Kidney capillary endothelial cell (primary cell): ENCODE measurements at regions not wholly inside any gene's neighbourhood (a gene's known extent, or its start where the extent isn't known, plus 50 kb on each side); places are given as distances from the start of the nearest gene placed in this dataset.

ENCODE experiments used
- DNase-seq: peaks from one replicate; pipeline ENCODE4 v3.0.0-alpha.2; 2018; ENCODE audit warnings: low spot score

DNA sequence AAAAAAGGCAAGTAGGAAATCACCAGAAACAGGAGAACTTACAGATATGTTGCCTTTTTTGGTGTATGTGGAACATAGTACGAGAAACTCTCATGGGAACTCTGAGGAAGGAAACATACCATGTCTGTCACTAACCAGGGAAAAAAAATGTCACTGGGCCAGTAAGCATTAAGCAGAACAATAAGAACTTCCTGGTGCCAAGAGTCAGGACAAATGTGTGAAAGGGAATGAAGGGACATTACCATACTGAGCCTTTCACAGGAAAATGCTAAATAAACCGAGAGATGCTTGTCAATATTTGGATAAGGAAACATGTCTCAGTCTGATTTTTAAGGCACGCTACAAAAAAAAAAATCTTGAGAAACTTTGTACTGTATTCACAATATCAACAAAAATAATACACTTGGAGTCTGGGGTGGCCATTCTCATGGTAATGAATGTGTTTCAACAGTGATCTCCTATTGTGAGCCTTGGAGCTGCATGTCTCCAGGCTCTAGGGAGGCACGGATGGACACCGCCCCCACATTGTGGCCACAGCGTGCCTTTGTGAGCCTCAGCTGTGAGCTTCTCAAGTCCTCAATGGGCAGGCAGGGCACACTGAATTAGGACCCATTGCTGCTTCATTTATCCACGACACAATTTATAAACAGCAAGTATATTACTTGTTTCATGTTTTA is 113.0 kb upstream of the ARGLU1 start:
- peak; percentile 65 for DNase-seq

DNA sequence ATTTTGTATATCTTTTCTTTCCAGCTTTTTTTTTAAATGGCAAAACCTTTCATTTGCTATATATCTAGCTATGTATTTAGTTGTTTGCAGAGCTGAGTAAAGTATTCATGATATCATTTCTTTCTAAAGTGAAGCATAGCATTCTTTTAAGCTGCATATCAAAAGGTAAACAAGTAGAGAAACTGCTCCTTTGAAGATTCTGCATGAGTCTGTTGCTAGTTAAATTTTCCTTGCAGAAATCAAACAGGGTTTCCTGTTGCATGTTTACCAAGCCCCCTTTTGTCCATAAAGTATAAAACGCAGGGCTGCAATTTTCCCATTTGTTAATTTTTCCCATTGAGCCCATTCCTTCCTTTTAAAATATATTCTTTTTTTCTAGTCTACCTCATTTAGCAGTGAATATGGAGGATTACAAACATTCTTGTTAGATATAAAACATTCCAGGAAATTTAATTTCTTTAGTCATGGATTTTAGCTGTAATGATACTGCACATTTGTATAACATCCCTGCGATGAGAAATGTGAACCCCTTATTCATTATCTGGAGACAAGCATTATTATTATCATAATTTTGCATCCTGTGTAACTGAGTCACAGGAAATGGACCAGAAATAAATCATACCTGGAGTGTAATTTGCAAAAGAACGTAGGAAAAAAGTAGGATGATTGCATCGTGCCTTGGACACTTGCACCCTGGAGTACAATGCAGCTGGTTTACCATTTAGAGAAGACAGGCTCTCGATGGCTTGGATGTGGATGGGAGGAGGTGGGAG is 110.9 kb upstream of the ARGLU1 start:
- DNase-seq: peak; percentile 67

DNA sequence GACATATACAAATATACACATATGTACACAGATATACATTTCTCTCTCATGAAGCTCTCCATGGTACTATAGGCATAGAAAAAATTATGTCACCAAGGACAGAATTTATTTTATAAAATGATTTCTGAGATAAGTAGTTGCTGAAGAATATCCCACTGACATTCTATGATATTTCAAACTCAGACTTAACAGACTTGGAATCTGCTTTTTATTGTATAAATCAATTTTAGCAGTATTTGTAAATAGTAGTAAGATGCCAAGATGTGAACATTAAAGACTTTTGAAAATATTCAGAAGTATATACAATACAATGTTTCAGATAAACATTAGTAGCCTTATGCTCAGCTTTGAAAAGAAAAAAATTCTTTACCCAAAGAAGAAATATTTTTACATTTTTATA is 107.4 kb upstream of the ARGLU1 start:
- no peak for DNase-seq

GRCh38 chr13:106660746-106661625 is 93.0 kb upstream of the ARGLU1 start:
- no peak for DNase-seq

GRCh38 chr13:106657104-106657503 is 89.2 kb upstream of the ARGLU1 start:
- DNase-seq: no peak

GRCh38 chr13:106656186-106656585 is 88.2 kb upstream of the ARGLU1 start:
- no peak for DNase-seq

GRCh38 chr13:106651442-106651841 is 83.5 kb upstream of the ARGLU1 start:
- DNase-seq: peak; percentile 82

DNA sequence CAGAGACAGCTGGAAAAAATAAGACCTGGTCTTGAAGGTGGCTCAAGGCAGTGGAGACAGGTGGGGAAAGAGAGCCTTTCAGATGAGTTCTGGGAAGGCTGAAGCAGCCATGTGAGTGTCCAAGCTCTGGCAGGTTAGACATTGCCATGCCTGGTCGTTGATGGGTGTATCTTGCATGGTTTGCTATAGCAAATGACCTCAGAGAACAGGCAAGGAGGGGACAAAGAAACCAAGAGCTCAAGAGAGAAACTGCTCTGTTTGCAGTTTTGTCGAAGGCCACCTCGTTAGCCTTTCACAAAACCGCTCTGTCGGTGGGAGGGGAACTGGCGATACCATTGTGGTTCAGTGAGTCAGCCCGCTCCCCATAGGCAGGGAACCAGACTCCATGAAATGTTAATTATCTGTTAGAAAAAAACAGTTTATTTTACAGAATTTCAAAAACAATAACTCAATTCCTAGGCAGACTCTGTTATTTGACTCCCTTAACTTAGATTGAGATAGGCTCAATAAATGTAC is 82.8 kb upstream of the ARGLU1 start:
- DNase-seq: no peak

- peak; percentile 5 for DNase-seq
Observed at GRCh38 chr13:106649495-106649894, 81.6 kb upstream of the ARGLU1 start.

GRCh38 chr13:106640515-106640914 is 72.6 kb upstream of the ARGLU1 start:
- no peak for DNase-seq

DNA sequence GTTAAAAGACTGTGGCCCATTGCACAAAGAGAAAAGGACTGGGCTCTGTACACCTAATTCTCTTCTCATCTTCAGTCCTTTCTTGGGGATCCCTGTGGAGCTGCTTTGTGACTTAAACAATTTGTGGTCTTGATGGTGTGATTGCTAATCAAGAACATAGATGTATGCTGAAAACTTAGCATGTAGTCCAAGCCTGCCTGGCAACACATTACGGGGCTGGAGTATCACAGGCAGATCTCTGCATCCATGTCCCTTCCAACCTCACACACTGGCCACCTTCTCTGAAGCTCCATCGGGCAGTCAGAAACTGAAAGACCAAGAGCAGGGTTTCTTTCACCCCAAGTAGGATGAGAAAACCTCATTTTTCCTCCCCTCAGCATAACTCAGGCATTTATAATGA is 69.6 kb upstream of the ARGLU1 start:
- DNase-seq: no peak

- no peak for DNase-seq
Observed at GRCh38 chr13:106636492-106636891, 68.6 kb upstream of the ARGLU1 start.

DNA sequence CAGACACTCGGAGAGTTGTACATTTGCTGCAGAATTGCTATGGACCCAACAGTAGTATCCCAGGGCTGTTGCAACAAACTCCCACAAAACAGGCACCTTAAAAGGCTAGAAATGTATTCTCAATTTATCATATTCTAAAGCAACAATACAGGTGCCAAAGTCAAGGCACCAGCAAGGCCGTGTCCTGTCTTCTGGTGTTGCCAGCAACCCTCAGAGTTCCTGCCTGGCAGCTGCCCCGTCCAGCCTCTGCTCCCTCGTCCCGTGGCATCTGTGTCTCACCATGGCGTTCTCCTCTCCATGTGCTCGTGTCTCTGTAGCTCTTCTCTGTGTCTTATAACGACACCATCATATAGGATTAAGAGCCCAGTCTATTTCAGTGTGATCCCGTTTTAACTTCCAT is 67.7 kb upstream of the ARGLU1 start:
- no peak for DNase-seq

- no peak for DNase-seq
Observed at GRCh38 chr13:106633321-106633720, 65.4 kb upstream of the ARGLU1 start.

DNA sequence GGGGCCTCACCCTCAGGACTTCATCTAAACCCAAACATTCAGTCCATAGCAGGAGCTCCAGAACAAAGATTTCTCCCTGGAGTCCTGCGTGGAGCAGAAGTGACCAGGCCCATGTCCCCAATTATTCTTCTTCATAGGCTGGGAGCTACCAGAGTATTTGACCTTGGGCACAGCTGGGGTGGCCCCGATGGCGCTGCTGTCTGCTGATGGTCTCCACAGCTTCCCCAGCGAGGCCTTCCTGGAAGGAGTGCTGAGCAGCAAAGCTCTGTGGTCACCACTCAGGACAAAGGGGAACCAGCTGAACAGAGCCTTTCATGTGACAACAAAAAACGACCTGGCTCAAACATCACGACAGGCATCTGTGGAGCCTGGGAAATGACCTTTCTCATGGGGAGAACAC is 62.7 kb upstream of the ARGLU1 start:
- DNase-seq: no peak

GRCh38 chr13:106630162-106630561 is 62.2 kb upstream of the ARGLU1 start:
- no peak for DNase-seq

GRCh38 chr13:106628936-106629659 is 61.2 kb upstream of the ARGLU1 start:
- DNase-seq: no peak

DNA sequence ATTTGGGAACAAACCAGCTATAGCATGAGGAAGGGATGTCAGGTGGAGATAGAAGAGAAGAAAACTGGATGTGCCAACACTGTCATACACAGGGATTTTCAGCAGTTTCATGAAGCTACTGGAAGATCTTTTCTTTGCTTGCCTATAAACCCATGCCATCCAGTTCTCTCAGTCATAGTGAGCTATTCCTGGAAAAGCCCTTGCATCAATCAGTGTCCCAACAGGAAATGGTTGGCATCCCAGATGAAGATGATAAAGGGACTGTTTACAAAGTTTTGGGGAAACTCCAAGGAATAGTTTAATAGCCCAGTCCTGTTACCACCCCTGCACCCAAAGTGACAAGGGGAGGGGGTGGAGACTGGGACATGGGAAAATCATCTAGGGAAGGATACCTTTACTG is 58.5 kb upstream of the ARGLU1 start:
- DNase-seq: no peak

DNA sequence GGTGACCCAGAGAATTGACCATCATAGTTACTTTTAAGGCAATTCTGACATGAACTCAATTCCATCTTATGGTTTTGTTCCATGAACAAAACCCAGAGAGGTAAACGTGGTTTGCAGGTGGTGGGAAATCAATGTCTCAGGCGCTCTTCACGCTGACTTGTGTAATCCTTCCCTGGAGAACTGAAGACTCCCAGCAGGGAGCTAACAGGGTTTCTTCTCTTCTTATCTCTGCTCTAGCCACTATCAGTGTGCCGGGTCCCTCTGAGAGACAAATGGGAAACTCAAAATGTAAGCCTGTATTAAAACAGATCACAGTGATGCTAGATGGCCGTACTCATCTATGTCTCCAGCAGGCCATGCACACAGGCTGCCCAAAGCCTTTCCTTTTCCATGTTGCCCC is 57.6 kb upstream of the ARGLU1 start:
- DNase-seq: no peak

DNA sequence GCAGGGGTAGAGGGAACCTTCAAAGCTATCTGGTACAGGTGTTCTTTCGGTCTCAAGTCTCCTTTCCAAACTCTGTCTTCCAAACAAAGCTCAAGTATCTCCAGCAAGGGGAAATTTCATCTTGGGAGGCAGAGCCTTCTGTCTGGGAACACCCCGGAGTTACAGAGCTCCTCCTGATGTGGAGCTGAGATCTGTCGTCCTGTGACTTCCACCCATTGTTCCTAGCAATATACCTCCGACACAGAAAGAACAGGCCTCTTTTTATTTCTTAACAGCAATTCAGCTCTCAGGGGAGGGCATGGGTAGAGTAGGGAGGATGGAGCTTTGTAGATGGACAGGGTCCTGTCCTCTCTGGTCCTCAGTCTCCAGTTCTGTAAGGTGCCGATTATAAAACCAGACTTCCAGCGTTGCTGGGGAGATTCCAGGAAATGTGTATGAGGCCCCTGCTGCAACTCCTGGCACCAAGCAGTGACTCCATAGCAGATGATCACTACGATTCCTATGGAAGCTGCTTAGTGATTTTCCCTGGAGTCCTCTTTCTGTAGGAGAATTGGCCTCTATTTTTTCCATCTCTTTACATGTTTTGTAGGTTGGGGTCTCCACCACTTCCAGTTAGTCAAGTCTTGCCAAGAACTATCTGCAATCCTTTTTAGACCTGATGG is 56.0 kb upstream of the ARGLU1 start:
- DNase-seq: peak; percentile 20

DNA sequence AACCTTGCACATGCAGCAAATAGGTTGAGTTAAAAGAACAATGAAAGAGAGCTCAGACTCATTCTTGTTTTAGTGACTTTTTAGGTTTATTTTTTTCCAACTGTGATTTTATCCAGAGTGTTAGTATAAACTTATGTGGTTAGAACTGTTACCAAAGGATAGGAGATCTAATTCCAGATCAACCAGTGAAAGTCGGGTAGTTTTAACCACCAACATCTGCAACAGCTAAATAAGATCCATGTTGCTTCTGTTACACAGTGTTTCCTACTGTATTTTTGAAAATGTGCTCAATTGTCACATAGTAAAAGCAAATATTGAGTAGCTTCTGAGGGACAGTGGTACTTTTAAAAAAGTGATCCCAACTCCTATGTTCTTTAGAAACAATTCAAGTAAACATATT is 53.9 kb upstream of the ARGLU1 start:
- DNase-seq: no peak
